ENCODE measurements at regions not wholly inside any gene's neighbourhood (a gene's known extent, or its start where the extent isn't known, plus 50 kb on each side); places are given as distances from the start of the nearest gene placed in this dataset.

GRCh38 chr18:35915056-35915455, 57.4 kb upstream of the RMP24 start:
- no peak for TF ChIP-seq EZH2 (IDR thresholded peaks at IDR 0.05; ENCODE audit: low read length, unreplicated experiment)
- TF ChIP-seq, protein P1, sequence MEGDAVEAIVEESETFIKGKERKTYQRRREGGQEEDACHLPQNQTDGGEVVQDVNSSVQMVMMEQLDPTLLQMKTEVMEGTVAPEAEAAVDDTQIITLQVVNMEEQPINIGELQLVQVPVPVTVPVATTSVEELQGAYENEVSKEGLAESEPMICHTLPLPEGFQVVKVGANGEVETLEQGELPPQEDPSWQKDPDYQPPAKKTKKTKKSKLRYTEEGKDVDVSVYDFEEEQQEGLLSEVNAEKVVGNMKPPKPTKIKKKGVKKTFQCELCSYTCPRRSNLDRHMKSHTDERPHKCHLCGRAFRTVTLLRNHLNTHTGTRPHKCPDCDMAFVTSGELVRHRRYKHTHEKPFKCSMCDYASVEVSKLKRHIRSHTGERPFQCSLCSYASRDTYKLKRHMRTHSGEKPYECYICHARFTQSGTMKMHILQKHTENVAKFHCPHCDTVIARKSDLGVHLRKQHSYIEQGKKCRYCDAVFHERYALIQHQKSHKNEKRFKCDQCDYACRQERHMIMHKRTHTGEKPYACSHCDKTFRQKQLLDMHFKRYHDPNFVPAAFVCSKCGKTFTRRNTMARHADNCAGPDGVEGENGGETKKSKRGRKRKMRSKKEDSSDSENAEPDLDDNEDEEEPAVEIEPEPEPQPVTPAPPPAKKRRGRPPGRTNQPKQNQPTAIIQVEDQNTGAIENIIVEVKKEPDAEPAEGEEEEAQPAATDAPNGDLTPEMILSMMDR (conservative IDR thresholded peaks at IDR 0.05; ENCODE audit: low read depth, low read length) = no peak
- TF ChIP-seq EZH2phosphoT487 (IDR thresholded peaks at IDR 0.05; ENCODE audit: borderline replicate concordance, low read length) = no peak

Measured in PC-3 (cell line).